NCI-H146 treated with DMSO at 0.1 percent for 48 hours (cell line): ENCODE measurements at regions not wholly inside any gene's neighbourhood (a gene's known extent, or its start where the extent isn't known, plus 50 kb on each side); places are given as distances from the start of the nearest gene placed in this dataset.

Experiments used
- DNase-seq: peaks from one replicate; lab custom pipeline; 2025; ENCODE audit not compliant: unreplicated experiment; lab: John Stamatoyannopoulos, UW

DNA sequence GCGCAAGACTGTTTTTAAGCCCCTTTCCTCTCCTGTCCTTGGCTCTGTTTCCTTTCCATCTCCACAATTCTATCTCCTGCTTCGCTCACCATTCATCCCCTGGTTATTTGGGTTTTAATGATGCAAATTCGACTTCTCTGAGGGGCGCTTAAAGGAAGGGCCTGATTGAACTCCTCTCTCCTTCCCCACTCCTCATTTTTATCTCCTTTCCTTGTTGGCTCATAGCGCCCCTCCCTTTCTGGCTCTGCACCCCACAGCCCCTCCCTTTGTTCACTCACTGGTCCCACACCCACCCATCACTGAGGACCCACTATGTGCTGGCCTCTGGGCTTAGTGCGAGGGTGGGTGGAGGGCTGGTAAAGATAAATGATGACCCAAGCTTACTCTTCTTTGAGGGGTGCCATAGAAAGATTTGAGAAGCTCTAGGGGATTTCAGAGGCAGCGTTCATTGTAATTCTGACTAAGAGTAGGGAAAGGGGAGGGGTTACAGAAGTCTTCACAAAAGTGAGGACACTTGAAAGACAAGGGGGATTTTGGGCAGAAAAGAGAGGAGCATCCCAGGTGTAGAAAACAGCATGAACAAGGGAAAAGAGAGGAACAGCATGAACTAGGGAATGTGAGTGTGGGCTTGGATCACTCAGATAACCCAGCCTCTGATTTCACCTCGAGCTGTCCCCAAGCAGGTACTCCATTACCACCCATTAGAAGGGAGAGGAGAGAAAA lies 507.8 kb downstream of the CD83 start:
- DNase-seq: no peak

DNA sequence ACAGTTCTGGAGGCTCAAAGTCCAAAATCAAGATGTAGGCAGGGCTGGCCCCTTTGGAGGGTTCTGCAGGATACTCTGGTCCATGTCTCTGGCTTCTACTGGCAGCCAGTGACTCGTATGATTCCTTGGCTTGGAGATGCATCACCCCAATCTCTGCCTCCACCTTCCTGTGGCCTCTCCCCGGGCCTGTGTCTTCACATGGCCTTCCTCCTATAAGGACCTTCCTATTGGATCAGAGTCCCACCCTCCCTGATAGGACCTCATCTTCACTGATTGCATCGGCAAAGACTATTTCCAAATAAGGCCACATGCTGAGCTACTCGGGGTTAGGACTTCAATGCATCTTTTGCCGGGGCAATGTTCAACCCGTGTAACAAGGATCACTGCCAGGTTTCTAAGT lies 509.0 kb downstream of the CD83 start:
- no peak for DNase-seq

DNA sequence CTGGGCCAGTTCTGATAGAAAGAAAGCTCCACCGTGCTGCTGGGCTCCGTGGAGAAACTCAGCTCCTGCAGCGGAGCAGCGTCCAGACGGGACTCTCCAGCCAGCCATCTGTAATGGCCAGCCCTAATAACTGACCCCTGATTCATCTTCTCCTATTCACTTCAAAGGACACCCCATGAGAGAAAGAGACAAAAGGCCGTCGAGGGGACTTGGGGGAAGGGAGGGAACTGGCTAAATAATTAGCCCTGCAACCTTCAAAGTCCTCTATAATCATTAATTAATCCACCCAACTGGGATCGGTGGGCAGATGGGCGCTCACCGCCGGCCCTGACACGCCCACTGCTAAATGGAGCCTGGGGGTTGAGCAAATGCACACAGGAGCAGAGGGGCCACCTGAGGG lies 512.4 kb downstream of the CD83 start:
- no peak for DNase-seq

GRCh38 chr6:14633479-14633878 lies 515.9 kb downstream of the CD83 start:
- DNase-seq: no peak

- no peak for DNase-seq
Measured at GRCh38 chr6:14634072-14634471, 516.5 kb downstream of the CD83 start.

GRCh38 chr6:14635195-14635594 lies 517.6 kb downstream of the CD83 start:
- no peak for DNase-seq

GRCh38 chr6:14635934-14636591 lies 518.5 kb downstream of the CD83 start:
- no peak for DNase-seq

GRCh38 chr6:14638435-14638905 lies 520.9 kb downstream of the CD83 start:
- no peak for DNase-seq

- peak; percentile 45 for DNase-seq
Measured at GRCh38 chr6:14638906-14639761, 521.6 kb downstream of the CD83 start.

GRCh38 chr6:14639983-14640599 lies 522.5 kb downstream of the CD83 start:
- DNase-seq: no peak

DNA sequence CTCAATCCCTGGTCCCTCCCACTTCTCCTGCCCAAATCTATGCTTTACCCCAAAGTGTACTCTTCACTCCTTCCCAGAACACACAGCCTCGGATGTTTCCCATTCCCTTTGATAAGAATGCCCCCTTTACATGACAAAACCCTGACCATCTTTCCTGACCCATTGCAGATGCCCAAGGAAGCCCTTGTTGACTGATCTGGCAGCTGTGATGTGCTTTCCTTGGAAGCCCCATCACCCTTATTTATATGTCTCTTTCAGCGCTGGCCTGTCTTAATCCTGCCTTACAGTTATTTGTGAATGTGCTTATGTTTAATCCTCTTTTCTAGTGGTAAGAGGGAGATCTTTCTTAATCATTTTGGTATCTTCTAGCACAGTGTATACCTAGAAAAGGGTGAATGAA lies 523.1 kb downstream of the CD83 start:
- no peak for DNase-seq

DNA sequence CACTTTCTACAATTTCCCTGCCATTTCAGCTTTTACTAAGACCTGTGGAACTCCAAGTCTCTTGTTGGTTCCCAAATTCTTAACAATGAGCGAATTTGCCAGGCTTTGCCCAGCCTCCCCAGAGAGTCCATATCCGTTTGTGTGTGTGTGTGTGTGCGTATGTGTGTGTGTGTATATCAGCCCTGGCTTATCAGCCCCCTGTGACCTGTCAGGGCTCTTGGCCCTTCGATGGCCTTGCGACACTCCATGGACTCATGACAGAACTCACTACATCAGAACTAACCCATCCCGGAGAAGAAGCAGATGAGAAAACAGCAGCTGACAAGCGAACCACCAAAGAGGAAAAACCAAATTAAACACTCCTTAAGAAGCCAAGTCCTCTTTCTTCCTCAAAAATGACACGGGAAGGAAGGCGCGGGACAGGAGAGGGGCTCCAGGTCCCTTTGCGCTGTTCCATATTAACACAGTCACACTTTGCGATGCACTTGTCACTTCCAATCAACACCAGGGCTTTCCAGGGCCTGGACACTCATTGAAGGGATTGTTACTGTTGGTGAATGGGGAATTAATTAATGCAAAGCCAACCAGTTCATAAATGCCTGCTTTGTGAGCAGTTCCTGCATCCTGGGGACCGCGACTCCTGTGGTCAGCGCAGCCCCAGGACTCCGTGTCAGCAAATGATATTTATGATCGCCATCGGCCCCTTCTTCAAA lies 524.0 kb downstream of the CD83 start:
- no peak for DNase-seq

GRCh38 chr6:14642136-14642505 lies 524.5 kb downstream of the CD83 start:
- DNase-seq: no peak

DNA sequence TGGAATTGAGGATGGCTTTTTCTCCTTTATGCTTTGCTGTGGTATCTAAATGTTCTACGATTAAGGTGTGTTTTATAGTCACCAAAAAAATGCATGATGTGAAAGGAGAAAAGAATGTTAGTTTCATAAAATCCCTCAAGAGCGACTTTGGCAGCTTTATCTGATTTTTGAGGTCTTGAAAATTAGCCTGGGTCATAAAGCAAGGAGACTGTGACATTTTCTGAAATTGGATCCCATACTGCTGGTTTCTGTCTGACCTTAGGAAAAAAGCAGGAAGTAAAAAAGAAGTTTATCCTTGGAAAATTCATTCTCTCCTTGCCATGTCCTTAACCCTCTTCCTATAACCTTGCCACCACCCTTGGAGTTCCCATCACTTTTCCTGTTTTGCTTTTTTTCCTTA lies 525.3 kb downstream of the CD83 start:
- no peak for DNase-seq

- peak; percentile 15 for DNase-seq
Measured at GRCh38 chr6:14644381-14644780, 526.8 kb downstream of the CD83 start.

GRCh38 chr6:14645221-14645620 lies 527.6 kb downstream of the CD83 start:
- no peak for DNase-seq

DNA sequence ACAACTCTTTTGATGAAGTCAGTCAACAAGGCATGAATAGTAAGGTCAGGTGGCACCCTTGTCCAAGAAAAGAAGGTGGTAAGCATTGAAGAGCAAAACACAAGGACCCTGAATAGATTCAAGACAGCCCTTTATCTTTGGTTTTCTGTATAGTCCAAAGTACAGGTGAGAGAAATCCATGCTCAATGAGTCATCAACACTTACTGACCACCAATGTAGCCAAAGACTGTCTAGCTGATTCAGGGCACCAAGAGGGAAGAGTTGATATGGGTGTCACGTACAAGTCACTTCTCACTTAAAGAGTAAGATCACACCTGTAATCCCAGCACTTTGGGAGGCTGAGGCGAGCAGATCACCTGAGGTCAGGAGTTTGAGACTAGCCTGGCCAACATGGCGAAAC lies 528.3 kb downstream of the CD83 start:
- DNase-seq: peak; percentile 50

DNA sequence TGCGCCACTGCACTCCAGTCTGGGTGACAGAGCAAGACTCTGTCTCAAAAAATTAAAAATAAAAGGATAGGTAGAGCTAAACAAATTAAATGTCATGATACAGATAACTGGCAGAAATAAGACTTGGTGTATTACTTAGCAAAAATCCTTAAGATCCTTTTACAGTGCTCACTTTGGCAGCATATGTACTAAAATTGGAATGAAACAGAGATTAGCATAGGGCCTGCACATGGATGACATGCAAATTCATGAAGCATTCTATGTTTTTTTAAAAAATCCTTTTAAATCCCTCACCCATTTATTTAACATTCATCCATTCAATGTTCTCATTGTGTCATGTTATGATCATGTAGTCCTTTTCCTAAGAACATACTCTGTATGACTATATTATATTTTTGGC lies 528.8 kb downstream of the CD83 start:
- no peak for DNase-seq

DNA sequence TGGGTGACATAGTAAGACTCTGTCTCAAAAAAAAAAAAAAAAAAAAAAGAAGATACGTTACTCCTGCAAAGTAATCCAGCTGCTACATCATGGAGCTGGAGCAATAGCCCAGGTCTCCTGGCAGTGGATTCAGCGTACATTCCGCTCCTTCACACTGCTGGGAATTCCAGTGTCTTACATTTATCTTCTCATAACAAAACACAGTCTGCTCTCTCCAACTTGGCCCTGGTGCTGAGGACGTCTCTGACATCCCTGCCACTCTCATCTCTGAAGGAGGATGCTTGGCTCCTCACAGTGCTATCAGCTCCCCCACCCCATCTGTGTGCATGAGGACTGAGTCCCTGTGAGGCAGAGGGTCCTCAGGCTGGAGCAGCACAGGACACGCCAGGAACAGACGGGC lies 529.8 kb downstream of the CD83 start:
- DNase-seq: no peak

DNA sequence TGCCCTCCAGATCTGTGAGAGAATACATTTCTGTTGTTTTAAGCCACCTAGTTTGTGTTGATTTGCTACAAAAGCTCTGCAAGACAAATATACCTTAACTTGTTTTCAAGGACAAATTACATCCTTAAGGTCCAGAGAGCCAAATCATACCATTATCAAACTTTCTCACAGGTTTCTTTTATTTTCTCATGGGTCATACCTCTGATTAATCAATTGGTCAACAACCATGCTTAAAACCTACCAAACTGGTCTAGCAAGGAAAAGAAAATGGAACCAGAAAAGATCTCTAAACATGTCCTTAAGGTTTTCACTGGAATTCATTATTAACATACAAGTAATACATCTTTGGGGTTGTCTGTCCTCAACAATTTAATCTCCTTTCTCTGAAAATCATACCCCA lies 535.0 kb downstream of the CD83 start:
- no peak for DNase-seq
